H9 (cell line): ENCODE measurements at regions not wholly inside any gene's neighbourhood (a gene's known extent, or its start where the extent isn't known, plus 50 kb on each side); places are given as distances from the start of the nearest gene placed in this dataset.

Experiments
- DNase-seq: peaks from one replicate; pipeline ENCODE4 v3.0.0-alpha.2; 2017
- H2AFZ ChIP-seq: one replicate; pipeline ENCODE4 v1.6.1; 2013; ENCODE audit warnings: mild to moderate bottlenecking, low read length, control low read depth, moderate library complexity
- H2AK5ac ChIP-seq: 2 replicates; pipeline ENCODE4 v1.6.1; 2013; ENCODE audit warnings: low read length, control low read depth, mixed read lengths; ENCODE audit not compliant: insufficient read length
- H2BK120ac ChIP-seq: one replicate; pipeline ENCODE4 v1.6.1; 2013; ENCODE audit warnings: low read depth, mild to moderate bottlenecking, low read length, control low read depth, inconsistent platforms; ENCODE audit not compliant: poor library complexity, severe bottlenecking
- H2BK12ac ChIP-seq: 2 replicates; pipeline ENCODE4 v1.6.1; 2013; ENCODE audit warnings: low read length, control low read depth, mixed read lengths, low read depth; ENCODE audit not compliant: insufficient read length
- H2BK15ac ChIP-seq: 2 replicates; pipeline ENCODE4 v1.6.1; 2013; ENCODE audit warnings: low read depth, low read length, control low read depth
- H2BK20ac ChIP-seq: one replicate; pipeline ENCODE4 v1.6.1; 2013; ENCODE audit warnings: low read depth, mild to moderate bottlenecking, low read length, control low read depth, inconsistent platforms; ENCODE audit not compliant: poor library complexity, severe bottlenecking
- H2BK5ac ChIP-seq: 2 replicates; pipeline ENCODE4 v1.6.1; 2013; ENCODE audit warnings: low read length, control low read depth, mixed read lengths; ENCODE audit not compliant: insufficient read length
- H3K14ac ChIP-seq: 2 replicates; pipeline ENCODE4 v1.6.1; 2013; ENCODE audit warnings: low read length, control low read depth; ENCODE audit not compliant: insufficient read depth
- H3K18ac ChIP-seq: 2 replicates; pipeline ENCODE4 v1.6.1; 2013; ENCODE audit warnings: low read depth, mild to moderate bottlenecking, mixed read lengths, low read length, control low read depth; ENCODE audit not compliant: insufficient read length
- H3K23ac ChIP-seq: 2 replicates; pipeline ENCODE4 v1.6.1; 2013; ENCODE audit warnings: low read length, control low read depth, mixed read lengths, low read depth; ENCODE audit not compliant: insufficient read length
- H3K23me2 ChIP-seq: 2 replicates; pipeline ENCODE4 v1.6.1; 2013; ENCODE audit warnings: low read depth, mild to moderate bottlenecking, mixed read lengths, low read length, control low read depth; ENCODE audit not compliant: insufficient read length, poor library complexity, severe bottlenecking
- H3K27ac ChIP-seq: 2 replicates; pipeline ENCODE4 v1.5.1; 2013; ENCODE audit warnings: low read length, control low read depth, mixed read lengths, low read depth; ENCODE audit not compliant: insufficient read length
- H3K27me3 ChIP-seq: 2 replicates; pipeline ENCODE4 v1.6.1; 2013; ENCODE audit warnings: low read length, control low read depth, inconsistent platforms; ENCODE audit not compliant: insufficient read depth
- H3K4ac ChIP-seq: 2 replicates; pipeline ENCODE4 v1.6.1; 2013; ENCODE audit warnings: low read depth, mild to moderate bottlenecking, control low read depth, inconsistent platforms, low read length, moderate library complexity
- H3K4me1 ChIP-seq: 2 replicates; pipeline ENCODE4 v1.6.1; 2013; ENCODE audit warnings: low read length, control low read depth, inconsistent platforms; ENCODE audit not compliant: insufficient read depth
- H3K4me2 ChIP-seq: 2 replicates; pipeline ENCODE4 v1.6.1; 2013; ENCODE audit warnings: low read length, control low read depth, mixed read lengths; ENCODE audit not compliant: insufficient read length, insufficient read depth
- H3K56ac ChIP-seq: 2 replicates; pipeline ENCODE4 v1.6.1; 2013; ENCODE audit warnings: low read depth, mild to moderate bottlenecking, mixed read lengths, low read length, control low read depth; ENCODE audit not compliant: insufficient read length
- H3K79me1 ChIP-seq: 2 replicates; pipeline ENCODE4 v1.6.1; 2013; ENCODE audit warnings: low read depth, mild to moderate bottlenecking, moderate library complexity, low read length, control low read depth, inconsistent platforms; ENCODE audit not compliant: insufficient read depth, poor library complexity, severe bottlenecking
- H3K79me2 ChIP-seq: 2 replicates; pipeline ENCODE4 v1.6.1; 2013; ENCODE audit warnings: low read length, control low read depth, inconsistent platforms; ENCODE audit not compliant: insufficient read depth
- H3K9ac ChIP-seq: 2 replicates; pipeline ENCODE4 v1.6.1; 2013; ENCODE audit warnings: low read length, control low read depth, mixed read lengths; ENCODE audit not compliant: insufficient read length; ENCODE audit errors: extremely low read depth
- H3K9me3 ChIP-seq: one replicate; pipeline ENCODE4 v1.6.1; 2013; ENCODE audit warnings: low read depth, low read length, inconsistent platforms; ENCODE audit not compliant: control insufficient read depth
- H3T11ph ChIP-seq: one replicate; pipeline ENCODE4 v1.6.1; 2013; ENCODE audit warnings: mild to moderate bottlenecking, low read length, control low read depth, inconsistent platforms
- H4K20me1 ChIP-seq: one replicate; pipeline ENCODE4 v1.6.1; 2013; ENCODE audit not compliant: control insufficient read depth, insufficient read length, insufficient read depth
- H4K5ac ChIP-seq: 2 replicates; pipeline ENCODE4 v1.6.1; 2013; ENCODE audit warnings: low read depth, mild to moderate bottlenecking, mixed read lengths, low read length, control low read depth; ENCODE audit not compliant: insufficient read length
- H4K8ac ChIP-seq: replicated peaks from 2 replicates; pipeline ENCODE4 v1.6.1; 2013; ENCODE audit warnings: low read length, control low read depth, mixed read lengths, low read depth; ENCODE audit not compliant: insufficient read length
- H4K91ac ChIP-seq: 2 replicates; pipeline ENCODE4 v1.6.1; 2013; ENCODE audit warnings: low read depth, mild to moderate bottlenecking, moderate library complexity, mixed read lengths, low read length, control low read depth; ENCODE audit not compliant: insufficient read length
- H3K27ac Mint-ChIP-seq, 3 experiments: 2 replicates in 2 of 3; 3 replicates in 1 of 3; pipeline ENCODE4 v1.8.0; 2020 to 2021; ENCODE audit warnings: mixed read lengths in 3 of 3, mild to moderate bottlenecking in 1 of 3, moderate library complexity in 1 of 3
- H3K27me3 Mint-ChIP-seq: 2 replicates; pipeline ENCODE4 v1.8.0; 2021; ENCODE audit warnings: low read depth, mild to moderate bottlenecking, moderate library complexity, mixed read lengths
- H3K36me3 Mint-ChIP-seq, 3 experiments: 2 replicates in 2 of 3; 3 replicates in 1 of 3; pipeline ENCODE4 v1.8.0; 2020 to 2021; ENCODE audit warnings: low read depth in 3 of 3, mixed read lengths in 3 of 3; ENCODE audit not compliant: insufficient read depth in 1 of 3
- H3K4me1 Mint-ChIP-seq, 2 experiments: 2 replicates each; pipeline ENCODE4 v1.8.0; 2020; ENCODE audit warnings: mixed read lengths in 2 of 2
- H3K4me3 Mint-ChIP-seq, 2 experiments: 2 replicates in 1 of 2; 3 replicates in 1 of 2; pipeline ENCODE4 v1.8.0; 2020 to 2021; ENCODE audit warnings: mild to moderate bottlenecking in 2 of 2, mixed read lengths in 2 of 2, moderate library complexity in 1 of 2
- H3K9me3 Mint-ChIP-seq, 2 experiments: 2 replicates in 1 of 2; 3 replicates in 1 of 2; pipeline ENCODE4 v1.8.0; 2020; ENCODE audit warnings: mild to moderate bottlenecking in 2 of 2, mixed read lengths in 2 of 2, moderate library complexity in 1 of 2
- CTCF ChIP-seq: fragments of 200-600 bp; sonication (generic); conservative IDR thresholded peaks from 3 replicates; pipeline ENCODE4 v1.8.0; 2021; ENCODE audit warnings: antibody characterized with exemption, mild to moderate bottlenecking
- WGBS: extraction: QIAGEN DNeasy Blood & Tissue Kit; methylation state at CpG from one replicate; pipeline ENCODE4 v1.1.7; 2013; ENCODE audit warnings: missing lambda C conversion rate, low lambda C conversion rate, mixed read lengths; ENCODE audit not compliant: insufficient read length; ENCODE audit errors: extremely low coverage; 5-methylcytosine and 5-hydroxymethylcytosine counted together

DNA sequence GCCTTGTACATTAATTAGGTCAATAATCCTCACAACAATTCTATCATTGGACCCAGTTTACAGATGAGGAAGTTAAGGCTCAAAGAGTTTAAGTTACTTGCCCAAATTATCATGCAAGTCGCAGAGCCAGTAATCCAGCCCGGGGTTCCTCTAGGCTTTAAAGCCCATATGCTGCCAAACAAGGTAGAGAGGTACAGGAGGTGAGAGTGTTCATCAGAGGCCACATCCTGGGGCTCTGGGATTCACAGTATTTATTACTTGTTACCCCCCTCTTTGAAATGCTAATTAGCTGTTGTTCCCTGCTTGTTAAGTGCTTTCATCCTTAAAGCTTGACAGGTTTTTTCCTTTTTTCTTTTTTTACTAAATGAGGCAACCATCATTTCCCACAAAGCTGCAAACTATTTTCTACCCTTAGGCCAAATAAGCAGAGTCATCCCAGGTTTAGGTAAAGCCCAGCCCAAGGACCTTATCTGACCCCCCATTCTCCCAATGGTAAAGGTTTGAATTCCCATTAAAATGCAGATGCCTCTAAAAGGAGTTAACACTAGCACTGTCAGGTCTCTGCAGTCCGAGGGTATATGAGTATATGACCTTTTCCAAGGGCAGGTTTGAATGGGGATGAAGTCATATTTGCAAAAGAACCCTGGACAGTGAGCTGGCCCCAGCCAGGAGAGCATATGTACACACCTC is 150.3 kb downstream of the SOX3 start:
- Histone ChIP-seq H3K14ac (no peak overlapping the region), H3K79me1 (no peaks in the 10 kb centered on the region), H4K91ac (no peak overlapping the region), H3K9me3 (no peaks in the 10 kb centered on the region), H3K9ac (no peak overlapping the region), H2AK5ac (no peak overlapping the region), H2BK5ac (no peak overlapping the region), H4K5ac (no peak overlapping the region), H4K8ac (no peak overlapping the region), H3K4me1 (peaks cover 2% of the 10 kb centered on the region; the same call in 1 of the 2 replicates), H4K20me1 (no peaks in the 10 kb centered on the region), H3K4ac (no peak overlapping the region), H2BK12ac (no peak overlapping the region), H2AFZ (no peak overlapping the region), H3K27me3 (peaks cover 2% of the 10 kb centered on the region; the same call in 1 of the 2 replicates), H3T11ph (no peak overlapping the region), H3K27ac (peak overlapping the region; percentile 0), H3K23me2 (no peaks in the 10 kb centered on the region), H2BK120ac (no peak overlapping the region), H3K18ac (no peak overlapping the region), H2BK20ac (no peak overlapping the region), H3K4me2 (no peak overlapping the region), H3K79me2 (no peaks in the 10 kb centered on the region), H3K56ac (no peak overlapping the region), H2BK15ac (no peak overlapping the region), H3K23ac (no peak overlapping the region)
- DNase-seq = no peak
- H3K9me3 Mint-ChIP-seq = peaks cover 0 to 3% of the 10 kb centered on the region in 2 experiments; a peak in 3 of 5 replicates
- H3K36me3 Mint-ChIP-seq = no peaks in the 10 kb centered on the region
- H3K27ac Mint-ChIP-seq = peak overlapping the region in 2 of 3 experiments; percentile 88 to 92; a peak in 5 of 7 replicates
- WGBS = no CpG with 5 or more reads among the region's 3 CpGs
- H3K27me3 Mint-ChIP-seq = peaks cover 26% of the 10 kb centered on the region
- H3K4me3 Mint-ChIP-seq = no peak overlapping the region
- no peak for TF ChIP-seq CTCF
- peaks cover 27 to 32% of the 10 kb centered on the region in 2 experiments for H3K4me1 Mint-ChIP-seq
